ENCODE measurements at regions not wholly inside any gene's neighbourhood (a gene's known extent, or its start where the extent isn't known, plus 50 kb on each side); places are given as distances from the start of the nearest gene placed in this dataset.

DNA sequence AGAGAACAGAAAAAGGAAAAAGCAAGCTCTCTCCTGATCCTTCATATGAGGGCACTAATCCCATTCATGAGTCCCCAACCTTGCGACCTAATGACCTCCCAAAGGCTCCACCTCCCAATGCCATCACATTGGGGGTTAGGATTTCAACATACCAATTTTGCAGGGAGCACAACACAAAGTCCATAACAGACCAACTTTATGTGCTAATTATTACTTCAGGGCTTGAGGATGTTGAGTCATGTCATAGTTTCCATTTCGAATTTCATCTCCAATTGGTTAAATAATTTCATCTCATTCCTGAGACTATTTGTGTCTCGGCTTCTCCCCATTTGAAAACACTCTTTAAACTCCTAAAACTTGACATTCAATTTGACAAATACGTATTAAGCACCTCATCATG lies 69.9 kb upstream of the KLF7 start:
- DNase-seq (ENCODE audit: low read depth in 2 of 3, low spot score in 2 of 3) = no peak

DNA sequence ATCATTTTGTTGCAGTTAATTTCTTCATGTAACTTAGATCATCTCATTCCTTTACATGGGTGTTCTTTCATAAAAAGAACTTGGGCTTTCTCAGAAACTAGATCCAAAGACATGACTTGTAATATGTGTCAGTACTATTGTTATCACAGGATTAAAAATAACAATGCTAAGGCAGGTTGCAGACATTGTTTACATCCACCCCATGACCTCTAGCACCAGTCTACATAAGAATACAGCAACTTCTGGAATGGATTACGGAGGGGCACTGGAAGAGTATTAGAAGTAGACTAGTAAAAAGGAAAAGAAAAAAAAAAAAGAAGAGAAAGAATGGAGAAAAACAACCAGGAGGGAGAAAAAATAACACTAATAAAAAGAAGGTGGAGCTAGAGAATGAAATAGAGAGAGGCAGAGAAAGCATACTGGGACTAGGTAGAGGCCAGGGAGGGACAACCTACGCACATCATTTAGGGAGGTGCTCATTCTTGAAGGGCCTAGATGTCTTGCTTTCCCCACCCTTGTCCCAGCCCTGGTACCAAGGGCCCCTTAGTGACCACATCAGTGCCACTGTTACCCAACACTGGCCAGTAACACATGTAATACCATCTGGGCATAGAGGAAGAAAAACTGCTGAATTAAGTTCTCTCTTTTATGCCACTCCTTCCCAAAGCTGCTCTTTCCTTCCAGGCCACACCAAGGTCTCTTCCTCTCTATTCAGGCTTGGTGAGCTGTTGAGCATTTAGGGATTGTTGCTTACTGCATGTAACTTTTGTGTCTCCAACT lies 70.6 kb upstream of the KLF7 start:
- DNase-seq (ENCODE audit: low read depth in 2 of 3, low spot score in 2 of 3) = no peak

DNA sequence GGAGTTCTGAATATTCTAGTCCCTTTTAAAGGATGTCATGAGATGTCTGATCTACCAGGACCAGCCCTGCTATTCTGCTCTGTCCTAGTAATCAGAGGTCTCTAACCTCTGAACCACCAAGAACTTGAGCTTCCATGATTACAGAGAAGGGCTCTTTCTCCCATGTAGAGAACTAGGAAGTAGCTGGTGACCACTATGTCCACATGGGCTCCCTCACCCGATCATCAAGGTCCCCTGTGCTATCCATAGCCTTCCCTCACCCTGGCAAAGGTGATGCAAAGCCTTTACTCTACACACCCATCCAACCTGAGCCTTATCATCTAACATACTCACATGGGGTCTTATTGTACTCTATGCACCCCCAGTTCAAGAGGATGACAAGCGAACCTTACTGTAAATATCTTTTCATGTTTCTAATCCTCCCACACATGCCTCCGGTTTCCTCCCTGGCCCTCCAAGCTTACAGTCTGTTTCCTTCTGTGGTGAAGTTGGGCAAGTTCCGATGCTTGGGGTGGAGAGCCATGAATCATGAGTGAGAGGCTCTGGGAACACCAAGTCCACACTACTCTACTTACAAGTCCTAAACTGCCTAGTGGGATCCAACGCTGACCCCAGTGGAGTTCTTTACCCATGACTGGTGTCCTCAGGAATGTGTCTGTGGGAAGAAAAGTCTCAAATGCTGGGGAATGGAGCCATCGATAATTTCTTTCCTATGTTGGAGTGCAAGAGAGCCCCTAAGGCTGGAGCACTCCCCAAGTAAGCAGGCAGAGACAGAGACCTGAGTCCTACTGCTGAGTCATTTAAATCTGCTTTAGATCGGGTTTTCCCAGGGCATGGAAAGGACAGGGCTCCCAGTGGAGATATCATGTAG lies 73.3 kb upstream of the KLF7 start:
- peak in 2 of 3 donors; percentile 93 to 98 for DNase-seq (ENCODE audit: low read depth in 2 of 3, low spot score in 2 of 3)

DNA sequence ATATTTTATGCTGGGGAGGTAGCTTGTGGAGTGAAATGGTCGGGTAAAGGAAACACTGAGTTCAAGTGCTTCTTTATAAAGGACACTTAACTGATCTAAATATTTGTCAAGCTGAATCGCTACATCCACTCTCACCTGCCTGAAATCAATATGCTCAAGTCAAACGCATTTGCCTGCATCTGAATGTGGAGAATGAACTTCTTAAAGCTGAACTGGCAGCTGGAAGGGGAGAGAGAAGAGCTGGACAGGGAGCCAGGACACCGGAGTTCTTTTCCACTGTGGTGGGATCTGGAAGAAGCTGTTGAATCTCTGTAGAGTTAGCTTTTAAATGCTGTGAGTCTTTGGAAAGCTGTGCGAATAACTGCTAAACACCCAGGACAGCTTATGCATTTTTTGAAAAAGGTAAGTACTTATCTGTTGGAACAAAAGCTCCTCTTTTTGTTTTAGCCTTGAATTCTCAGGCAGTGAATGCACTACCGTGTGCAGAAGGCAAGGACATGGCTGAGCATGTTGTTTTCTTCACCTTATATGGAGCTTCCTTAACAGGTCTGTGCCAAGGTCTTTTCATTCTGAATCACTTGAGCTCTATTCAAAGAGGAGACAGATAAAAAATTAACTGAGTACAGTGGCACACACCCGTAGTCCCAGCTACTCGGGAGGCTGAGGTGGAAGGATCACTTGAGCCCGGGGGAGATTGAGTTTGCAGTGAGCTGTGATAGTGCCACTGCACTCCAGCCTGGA lies 74.2 kb upstream of the KLF7 start:
- peak in 1 of 3 donors; percentile 15 for DNase-seq (ENCODE audit: low read depth in 2 of 3, low spot score in 2 of 3)

DNA sequence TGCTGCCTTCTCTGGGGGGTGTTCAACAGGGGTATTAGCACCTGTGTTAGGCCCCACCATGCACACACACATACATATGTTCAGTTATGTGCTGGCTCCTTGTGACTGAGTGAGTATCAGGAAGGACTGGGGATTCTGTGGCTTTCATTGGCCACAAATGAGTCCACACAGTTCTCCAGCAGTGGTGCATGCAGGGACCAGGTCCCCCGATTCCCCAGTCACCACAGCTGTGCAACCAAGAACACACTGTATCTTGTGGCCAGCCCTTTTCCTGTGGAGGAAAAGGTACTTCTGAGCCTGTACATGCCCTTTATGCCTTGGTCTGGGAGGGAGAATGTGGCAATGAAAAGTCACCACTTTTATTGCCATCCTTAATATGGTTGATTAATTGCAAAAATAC lies 74.9 kb upstream of the KLF7 start:
- peak in 2 of 3 donors; percentile 75 to 85 for DNase-seq (ENCODE audit: low read depth in 2 of 3, low spot score in 2 of 3)

DNA sequence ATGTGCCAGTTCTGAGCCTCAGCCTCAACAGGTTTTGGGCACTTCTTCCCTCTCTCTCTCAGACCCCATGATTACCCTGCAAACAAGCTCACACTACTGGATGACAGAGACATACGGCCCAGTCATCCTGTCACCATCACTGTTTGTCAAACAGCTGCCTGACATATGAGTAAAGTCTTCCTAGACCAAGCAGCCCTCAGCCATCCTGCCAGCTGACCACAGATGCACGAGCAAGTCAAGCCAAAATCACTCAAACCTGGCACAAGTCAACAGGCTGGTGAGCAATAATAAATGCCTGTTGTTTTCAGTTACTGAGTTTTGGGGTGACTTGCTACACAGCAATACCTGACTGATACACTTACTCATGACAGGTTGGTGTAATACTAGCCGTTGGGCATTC lies 75.5 kb upstream of the KLF7 start:
- DNase-seq (ENCODE audit: low read depth in 2 of 3, low spot score in 2 of 3) = peak in 1 of 3 donors; percentile 51

DNA sequence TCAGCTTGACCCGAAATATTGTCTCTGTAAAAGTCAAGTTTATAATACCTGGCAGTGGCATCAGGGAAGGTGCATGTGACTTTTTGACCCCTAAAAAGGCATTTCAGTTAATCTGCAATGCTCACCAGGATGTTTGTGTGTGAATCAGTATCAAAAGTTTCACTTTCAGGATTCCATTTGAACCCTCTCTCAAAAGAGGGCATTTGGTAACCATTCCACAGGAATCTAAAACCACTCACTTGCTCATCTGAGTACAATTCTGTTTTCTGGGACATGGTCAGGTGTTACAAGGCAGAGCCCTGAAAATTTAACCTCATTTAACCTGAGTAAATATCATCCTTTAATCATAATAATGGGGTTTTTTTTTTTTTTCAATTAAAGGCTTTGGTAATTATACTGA lies 77.9 kb upstream of the KLF7 start:
- no peak for DNase-seq (ENCODE audit: low read depth in 2 of 3, low spot score in 2 of 3)

DNA sequence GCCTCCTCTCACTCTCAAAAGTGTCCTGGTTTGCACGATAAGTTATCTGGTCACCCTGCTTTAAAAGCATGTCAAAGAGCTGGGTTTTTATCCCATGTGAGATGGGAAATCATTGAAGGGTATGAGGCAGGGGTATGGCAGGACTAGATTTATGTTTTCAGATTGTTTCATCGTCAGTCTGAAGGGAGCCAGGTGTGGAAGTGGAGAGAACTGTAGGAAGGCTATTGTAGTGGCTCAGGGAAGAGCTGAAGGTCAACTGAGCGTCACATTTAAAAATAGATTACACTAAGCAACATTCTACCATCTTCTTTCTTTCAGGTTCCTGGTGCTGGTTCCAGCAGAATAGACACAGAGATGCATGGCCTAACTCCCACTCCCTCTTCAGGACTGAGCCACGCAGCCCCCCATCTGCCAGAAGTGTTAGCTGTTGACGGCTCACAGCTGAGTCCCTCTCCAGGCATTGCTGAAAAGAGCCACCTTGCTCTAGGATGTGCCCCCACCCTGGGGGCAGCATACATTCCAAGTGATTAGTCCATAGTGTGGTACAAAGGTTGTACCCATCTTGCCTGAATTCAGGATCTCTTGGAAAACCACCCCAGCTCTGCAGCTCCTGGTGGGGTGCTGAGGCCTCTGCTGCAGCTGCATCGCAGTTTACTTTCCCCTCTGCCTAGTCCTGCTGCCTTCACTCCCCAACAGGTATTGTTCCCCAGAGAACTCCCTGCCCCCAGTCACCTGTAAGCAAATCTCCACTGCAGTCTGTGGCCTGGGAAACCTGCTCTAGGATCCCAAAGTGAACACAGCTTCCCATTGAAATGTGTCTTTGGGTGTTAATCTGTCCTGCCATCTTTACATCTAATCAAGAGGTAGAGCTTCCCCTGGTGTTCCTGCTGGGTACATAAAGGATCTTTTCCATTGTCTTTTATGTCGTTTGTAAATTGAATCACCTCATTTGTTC lies 79.5 kb upstream of the KLF7 start:
- DNase-seq (ENCODE audit: low read depth in 2 of 3, low spot score in 2 of 3) = no peak

DNA sequence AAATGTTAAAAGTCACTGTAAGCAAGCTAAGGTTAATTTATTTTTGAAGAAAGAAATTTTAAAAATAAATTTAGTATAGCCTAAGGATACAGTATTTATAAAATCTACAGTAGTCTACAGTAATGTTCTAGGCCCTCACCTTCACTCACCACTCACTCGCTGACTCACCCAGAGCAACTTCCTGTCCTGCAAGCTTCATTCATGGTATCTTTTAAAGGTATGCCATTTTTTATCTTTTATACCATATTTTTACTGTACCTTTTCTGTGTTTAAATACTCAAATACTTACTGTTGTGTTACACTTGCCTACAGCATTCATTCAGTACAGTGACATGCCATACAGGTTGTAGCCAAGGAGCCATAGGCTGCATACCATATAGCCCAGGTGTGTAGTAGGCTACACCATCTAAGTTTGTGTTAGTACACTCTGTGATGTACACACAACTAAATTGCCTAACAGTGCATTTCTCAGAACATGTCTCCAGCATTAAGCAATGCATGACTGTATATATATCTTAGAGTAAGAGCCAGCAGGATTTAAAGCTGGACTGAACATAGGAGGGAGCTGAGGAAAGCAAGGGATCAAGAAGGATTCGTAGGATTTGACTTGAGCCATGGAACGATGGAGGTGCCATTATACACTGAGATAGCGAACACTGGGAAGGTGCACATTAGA lies 83.1 kb upstream of the KLF7 start:
- DNase-seq (ENCODE audit: low read depth in 2 of 3, low spot score in 2 of 3) = no peak

DNA sequence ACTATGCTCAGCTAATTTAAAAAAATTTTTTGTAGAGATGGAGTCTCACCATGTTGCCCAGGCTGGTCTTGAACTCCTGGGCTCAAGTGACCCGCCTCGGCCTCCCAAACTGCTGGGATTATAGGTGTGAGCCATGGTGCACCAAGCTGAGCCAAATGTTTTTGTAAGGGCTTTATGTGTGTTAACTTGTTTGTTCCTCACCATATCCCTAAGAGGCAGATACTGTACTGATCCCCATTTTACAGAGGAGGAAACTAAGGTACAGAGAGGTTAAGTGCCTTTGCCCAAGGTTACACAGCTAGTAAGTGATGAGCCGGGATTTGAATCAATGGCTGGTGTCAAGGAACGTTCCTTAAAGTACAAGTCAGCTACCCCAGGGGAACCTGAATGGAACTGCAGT lies 85.3 kb upstream of the KLF7 start:
- no peak for DNase-seq (ENCODE audit: low read depth in 2 of 3, low spot score in 2 of 3)

DNA sequence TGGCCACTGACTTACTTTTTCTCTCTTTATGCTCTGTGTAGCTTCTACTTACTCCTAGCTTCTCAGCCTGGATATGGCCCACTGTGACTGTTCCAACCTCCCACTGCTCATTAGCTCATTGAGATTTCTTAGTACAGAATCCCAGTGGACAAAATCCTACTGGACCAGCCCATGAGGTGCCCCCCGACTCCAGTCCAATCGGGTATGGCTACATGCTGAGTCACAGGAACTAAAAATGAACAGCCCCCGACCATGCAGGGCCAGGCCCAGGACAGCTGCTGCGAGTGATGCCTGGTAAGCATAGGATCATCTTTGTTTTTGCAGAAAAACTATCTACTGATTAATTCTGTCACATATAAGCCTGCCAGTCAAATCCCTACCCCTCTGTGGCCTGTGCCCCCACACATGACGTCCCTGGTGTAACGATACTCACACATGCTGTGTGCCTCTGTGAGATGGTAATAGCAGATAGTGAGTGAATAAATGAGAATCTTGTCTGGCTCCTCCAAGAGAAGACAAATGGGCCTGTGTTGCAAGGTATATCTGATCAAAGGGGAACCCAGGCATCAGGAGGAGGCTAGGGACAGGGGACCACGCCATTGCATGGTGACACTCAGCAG lies 85.9 kb upstream of the KLF7 start:
- DNase-seq (ENCODE audit: low read depth in 2 of 3, low spot score in 2 of 3) = no peak

DNA sequence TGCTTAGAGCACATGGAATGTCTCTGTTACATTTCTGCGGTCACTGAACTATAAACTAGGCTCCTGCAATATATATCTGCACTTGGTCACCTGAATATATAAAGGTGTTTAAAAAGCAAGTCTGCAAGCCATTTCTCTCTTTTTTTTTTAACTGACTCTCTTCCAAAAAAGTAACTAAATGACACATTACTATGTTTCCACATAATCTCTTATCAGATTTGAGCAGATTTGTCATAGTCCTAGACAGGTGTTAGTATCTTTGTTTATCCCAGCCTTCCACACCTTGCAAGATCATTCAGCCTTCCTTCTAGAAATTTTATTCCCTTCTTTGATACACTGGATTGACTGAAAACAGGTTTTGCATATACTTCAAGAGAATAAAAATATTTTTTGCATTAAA lies 86.7 kb upstream of the KLF7 start:
- DNase-seq (ENCODE audit: low read depth in 2 of 3, low spot score in 2 of 3) = no peak

DNA sequence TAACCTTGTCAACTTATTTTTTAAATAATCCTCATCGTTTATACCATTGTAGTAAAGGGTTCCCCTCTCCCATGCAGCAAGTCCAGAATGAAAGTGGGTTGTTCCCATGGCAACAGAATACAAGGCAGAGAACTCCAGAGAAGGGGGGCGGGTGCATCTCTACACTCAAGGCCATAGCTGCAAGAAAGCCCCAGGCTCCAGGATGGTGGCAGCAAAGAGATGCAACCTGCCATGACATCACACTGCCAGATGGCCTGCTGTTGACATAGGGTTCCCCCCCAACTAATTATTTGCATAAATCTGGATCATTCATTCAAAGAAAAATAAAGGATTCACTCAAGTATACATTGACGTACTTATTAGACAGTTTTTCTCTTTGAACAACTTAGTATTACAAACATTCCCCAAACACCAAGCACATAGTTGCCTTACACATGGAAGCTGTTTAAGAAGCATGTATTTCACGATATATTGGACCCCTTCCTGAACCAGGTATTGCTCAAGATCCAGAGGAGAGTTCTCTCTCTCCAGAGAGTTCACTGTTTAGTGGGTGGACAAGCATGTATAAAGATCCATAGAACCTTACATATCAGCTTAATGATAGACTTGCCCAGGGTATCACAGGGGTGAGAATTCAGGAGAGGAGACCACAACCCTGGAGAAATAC lies 87.4 kb upstream of the KLF7 start:
- no peak for DNase-seq (ENCODE audit: low read depth in 2 of 3, low spot score in 2 of 3)

DNA sequence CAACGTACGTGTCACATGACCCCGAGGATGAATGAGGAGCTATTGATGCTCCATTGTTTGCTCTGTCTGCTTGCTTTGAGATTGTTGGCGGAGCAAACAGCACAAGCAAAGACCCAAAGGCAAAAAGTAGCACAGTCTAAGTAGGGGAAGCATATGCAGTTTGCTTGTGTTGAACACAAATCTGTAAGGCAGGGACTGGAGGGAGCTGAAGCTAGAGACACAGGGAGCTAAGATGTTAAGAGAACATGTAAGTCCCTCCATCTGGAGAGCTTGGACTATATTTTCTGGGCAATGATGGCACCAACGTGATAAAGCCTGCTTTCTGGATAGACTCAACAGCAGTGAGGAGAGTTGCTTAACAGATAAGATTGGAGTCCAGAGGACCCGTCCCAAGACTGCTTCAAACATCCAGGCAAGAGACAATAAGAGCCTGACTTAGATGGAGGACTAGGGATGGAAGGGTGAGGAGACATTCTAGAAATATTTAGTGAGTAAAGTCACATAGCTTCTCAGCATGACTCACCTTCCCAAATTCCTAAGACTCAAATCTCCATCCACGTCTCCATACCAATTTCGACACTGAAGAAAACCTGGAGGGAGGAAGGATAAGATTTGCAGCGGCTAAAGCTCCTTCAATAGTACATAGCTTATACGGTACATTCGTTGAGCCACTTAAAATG lies 88.1 kb upstream of the KLF7 start:
- DNase-seq (ENCODE audit: low read depth in 2 of 3, low spot score in 2 of 3) = no peak

DNA sequence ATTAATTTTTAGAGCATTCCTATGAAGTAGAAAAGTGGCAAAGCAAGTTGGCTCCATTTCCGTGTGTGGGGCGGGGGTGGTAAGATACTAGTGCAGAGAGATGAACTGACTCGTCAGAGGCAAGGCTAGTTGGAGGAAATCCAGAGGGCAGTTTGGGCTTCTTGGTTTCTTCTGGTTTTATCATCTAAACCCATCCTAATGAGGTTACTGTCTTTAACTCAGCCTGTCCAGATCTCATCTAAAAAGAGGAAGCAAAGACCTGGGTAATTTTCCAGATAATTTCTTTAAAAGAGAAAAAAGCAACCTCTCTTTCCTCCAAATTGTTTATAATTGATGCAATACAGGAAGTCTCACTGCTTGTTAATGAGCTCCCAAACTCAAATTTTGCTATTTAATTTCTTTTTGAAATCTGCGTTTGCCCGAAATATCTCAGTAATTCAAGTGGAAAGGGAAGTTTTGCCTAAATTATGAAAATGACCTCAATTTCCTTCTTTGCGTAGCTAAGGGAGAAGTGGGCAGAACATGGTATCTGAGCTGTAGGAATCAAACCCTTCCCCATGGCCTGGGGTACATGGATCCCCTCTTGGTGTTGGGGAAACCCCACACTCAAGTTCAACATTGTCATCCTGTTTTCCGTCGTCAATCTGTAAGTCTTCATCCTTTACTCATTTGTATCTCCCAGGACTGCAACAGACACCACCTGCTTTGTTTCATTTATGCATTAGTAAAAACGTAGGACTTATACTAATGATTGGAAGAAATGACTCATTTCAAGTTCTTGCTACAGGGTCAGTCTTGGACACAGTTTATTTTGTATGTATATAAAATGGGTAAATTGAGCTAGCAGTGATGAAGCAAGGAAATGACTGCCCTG lies 89.1 kb upstream of the KLF7 start:
- DNase-seq (ENCODE audit: low read depth in 2 of 3, low spot score in 2 of 3) = peak in 1 of 3 donors; percentile 58

DNA sequence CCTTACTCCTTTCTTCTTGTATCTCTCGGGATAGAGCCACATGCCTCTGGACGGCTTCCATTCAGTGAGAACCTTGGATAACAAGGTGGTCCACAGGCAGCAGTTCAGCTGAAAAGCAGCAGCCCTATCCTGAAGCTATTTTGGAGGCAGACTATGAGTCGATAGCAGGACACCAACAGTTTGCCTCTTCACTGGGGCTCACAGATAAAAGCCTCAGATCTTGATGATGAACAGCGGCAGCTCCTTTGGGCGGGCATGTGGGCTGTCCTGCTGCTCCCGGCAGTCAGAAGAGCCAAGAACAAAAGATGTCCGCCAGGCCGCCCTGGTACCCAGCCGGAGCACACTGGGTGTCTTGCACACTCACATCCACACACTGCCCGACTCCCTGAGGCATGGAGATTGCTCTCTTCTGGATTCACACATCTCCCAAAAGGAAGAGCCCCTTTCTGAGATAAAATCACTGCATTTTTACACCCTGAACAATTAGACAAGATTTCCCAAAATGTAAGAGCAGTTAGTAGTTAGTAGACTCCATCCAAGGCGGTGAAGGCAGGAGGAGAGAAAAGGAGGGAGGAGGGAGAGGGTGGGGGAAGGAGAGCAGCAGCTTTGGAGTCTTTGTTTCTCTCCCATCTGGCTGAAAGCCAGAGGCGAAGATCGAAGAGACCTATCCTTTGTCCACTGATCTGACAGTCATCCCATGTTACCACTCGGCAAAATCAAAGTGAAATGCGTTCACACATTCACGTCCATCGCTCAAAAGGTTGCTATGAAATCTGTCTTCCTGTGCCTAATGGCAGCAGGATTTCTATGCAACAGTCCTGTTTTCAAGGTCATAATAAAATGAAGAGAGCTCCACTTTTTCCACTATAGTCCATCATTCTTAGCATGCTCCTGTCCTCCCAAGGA lies 90.1 kb upstream of the KLF7 start:
- DNase-seq (ENCODE audit: low read depth in 2 of 3, low spot score in 2 of 3) = no peak

Measured in hematopoietic multipotent progenitor cell (in vitro differentiated cells).